Naive thymus-derived CD8-positive, alpha-beta T cell (primary cell): ENCODE measurements at regions not wholly inside any gene's neighbourhood (a gene's known extent, or its start where the extent isn't known, plus 50 kb on each side); places are given as distances from the start of the nearest gene placed in this dataset.

Experiments used
- ATAC-seq, 2 donors: fragments of 150-1000 bp; cut with Tn5 transposase in 1 of 2; sonication (Bioruptor Pico), chemical (Tn5 transposase) in 1 of 2; 1 replicate in 1 of 2; 2 replicates in 1 of 2; pipeline ENCODE4 v1.10.0; 2021; ENCODE audit warnings: mild to moderate bottlenecking in 2 of 2, moderate library complexity in 2 of 2
- POLR2A ChIA-PET: fragments of 350-600 bp; sonication (Branson Sonifier 250); formaldehyde crosslinking; loops from one replicate; lab custom pipeline; 2021; ENCODE audit warnings: antibody characterized with exemption; lab: Charles Lee
- DNase-seq, 10 donors: peaks; one replicate each; pipeline versions ENCODE4 v3.0.0 to v3.0.0-alpha.2; 2020 to 2022
- H3K27ac Mint-ChIP-seq, 10 donors: one replicate each; pipeline ENCODE4 v1.8.0; 2020 to 2022; ENCODE audit warnings: mild to moderate bottlenecking in 10 of 10, mixed read lengths in 10 of 10, moderate library complexity in 4 of 10, inconsistent platforms in 1 of 10
- H3K27me3 Mint-ChIP-seq, 5 donors: one replicate each; pipeline ENCODE4 v1.8.0; 2021 to 2022; ENCODE audit warnings: mixed read lengths in 5 of 5
- H3K36me3 Mint-ChIP-seq, 3 donors: one replicate each; pipeline ENCODE4 v1.8.0; 2020 to 2022; ENCODE audit warnings: mixed read lengths in 3 of 3, mild to moderate bottlenecking in 2 of 3, inconsistent platforms in 1 of 3
- H3K4me1 Mint-ChIP-seq, 4 donors: one replicate each; pipeline ENCODE4 v1.8.0; 2021 to 2022; ENCODE audit warnings: mixed read lengths in 4 of 4
- H3K4me3 Mint-ChIP-seq, 10 donors: one replicate each; pipeline ENCODE4 v1.8.0; 2020 to 2022; ENCODE audit warnings: mild to moderate bottlenecking in 10 of 10, mixed read lengths in 10 of 10, moderate library complexity in 6 of 10, inconsistent platforms in 1 of 10
- H3K9me3 Mint-ChIP-seq, 9 donors: one replicate each; pipeline ENCODE4 v1.8.0; 2020 to 2022; ENCODE audit warnings: mixed read lengths in 9 of 9, mild to moderate bottlenecking in 3 of 9, inconsistent platforms in 1 of 9, moderate library complexity in 1 of 9

- Mint-ChIP-seq H3K4me3 (no peak overlapping the region), H3K4me1 (peaks cover 2 to 25% (median 17%) of the 10 kb centered on the region in 4 donors), H3K27ac (no peak overlapping the region), H3K9me3 (no peaks in the 10 kb centered on the region), H3K27me3 (no peaks in the 10 kb centered on the region), H3K36me3 (no peaks in the 10 kb centered on the region)
- POLR2A ChIA-PET: no interaction called here
- no peak for ATAC-seq
- DNase-seq: no peak
Observed at GRCh38 chr1:228992907-228993535, 257.7 kb downstream of the RHOU start.

- Mint-ChIP-seq H3K36me3 (no peaks in the 10 kb centered on the region), H3K27me3 (no peaks in the 10 kb centered on the region), H3K27ac (no peak overlapping the region), H3K9me3 (no peaks in the 10 kb centered on the region), H3K4me1 (peaks cover 0 to 13% (median 9%) of the 10 kb centered on the region in 4 donors), H3K4me3 (no peak overlapping the region)
- DNase-seq (no peak), ATAC-seq (no peak)
- POLR2A ChIA-PET: no interaction called here
Observed at GRCh38 chr1:228994676-228995594, 259.7 kb downstream of the RHOU start.

- peak in 1 of 10 donors; percentile 15 for DNase-seq
- POLR2A ChIA-PET: no interaction called here
- no peak overlapping the region for H3K27ac Mint-ChIP-seq
- H3K27me3 Mint-ChIP-seq: no peaks in the 10 kb centered on the region
- peaks cover 2 to 5% (median 2%) of the 10 kb centered on the region in 4 donors for H3K4me1 Mint-ChIP-seq
- no peak for ATAC-seq
- H3K9me3 Mint-ChIP-seq: no peaks in the 10 kb centered on the region
- no peaks in the 10 kb centered on the region for H3K36me3 Mint-ChIP-seq
- no peak overlapping the region for H3K4me3 Mint-ChIP-seq
Observed at GRCh38 chr1:228996281-228996680, 261.0 kb downstream of the RHOU start.

- Mint-ChIP-seq H3K36me3 (no peaks in the 10 kb centered on the region), H3K27me3 (no peaks in the 10 kb centered on the region), H3K4me1 (peaks cover 5 to 7% (median 6%) of the 10 kb centered on the region in 4 donors), H3K9me3 (no peaks in the 10 kb centered on the region), H3K27ac (peak overlapping the region in 1 of 10 donors; percentile 70), H3K4me3 (no peak overlapping the region)
- POLR2A ChIA-PET: no interaction called here
- no peak for DNase-seq
- ATAC-seq: no peak
Observed at GRCh38 chr1:228997721-228998144, 262.5 kb downstream of the RHOU start.

- Mint-ChIP-seq H3K27ac (peak overlapping the region in 1 of 10 donors; percentile 24), H3K27me3 (no peaks in the 10 kb centered on the region), H3K36me3 (no peaks in the 10 kb centered on the region), H3K4me3 (no peak overlapping the region), H3K9me3 (no peaks in the 10 kb centered on the region), H3K4me1 (peaks cover 5 to 7% (median 6%) of the 10 kb centered on the region in 4 donors)
- no peak for DNase-seq
- ATAC-seq: no peak
- POLR2A ChIA-PET: no interaction called here
Observed at GRCh38 chr1:228998179-228998578, 262.9 kb downstream of the RHOU start.

- no peak overlapping the region for H3K27ac Mint-ChIP-seq
- ATAC-seq: no peak
- no peaks in the 10 kb centered on the region for H3K9me3 Mint-ChIP-seq
Observed at GRCh38 chr1:228999446-229000170, 264.3 kb downstream of the RHOU start.

GRCh38 chr1:229000187-229000586, 264.9 kb downstream of the RHOU start:
- H3K27ac Mint-ChIP-seq: no peak overlapping the region
- POLR2A ChIA-PET: no interaction called here
- no peak for ATAC-seq
- no peaks in the 10 kb centered on the region for H3K9me3 Mint-ChIP-seq
- DNase-seq: no peak
- H3K36me3 Mint-ChIP-seq: no peaks in the 10 kb centered on the region
- peaks cover 0 to 3% (median 0%) of the 10 kb centered on the region in 5 donors for H3K27me3 Mint-ChIP-seq
- peaks cover 5 to 7% (median 6%) of the 10 kb centered on the region in 4 donors for H3K4me1 Mint-ChIP-seq
- H3K4me3 Mint-ChIP-seq: no peak overlapping the region

More at GRCh38 chr1:228999446-229000170, 264.3 kb downstream of the RHOU start:
- POLR2A ChIA-PET: no interaction called here
- peaks cover 5 to 7% (median 6%) of the 10 kb centered on the region in 4 donors for H3K4me1 Mint-ChIP-seq
- H3K4me3 Mint-ChIP-seq: no peak overlapping the region
- no peaks in the 10 kb centered on the region for H3K27me3 Mint-ChIP-seq
- H3K36me3 Mint-ChIP-seq: no peaks in the 10 kb centered on the region
- no peak for DNase-seq

- DNase-seq: peak in 1 of 10 donors; percentile 5
- POLR2A ChIA-PET: no interaction called here
- Mint-ChIP-seq H3K27me3 (peaks cover 0 to 3% (median 0%) of the 10 kb centered on the region in 5 donors), H3K4me3 (no peak overlapping the region), H3K27ac (peak overlapping the region in 4 of 10 donors; percentile 2 to 61 (median 33)), H3K4me1 (peaks cover 5 to 7% (median 6%) of the 10 kb centered on the region in 4 donors), H3K36me3 (no peaks in the 10 kb centered on the region), H3K9me3 (no peaks in the 10 kb centered on the region)
- no peak for ATAC-seq
Observed at GRCh38 chr1:229001467-229002011, 266.3 kb downstream of the RHOU start.

- peak in 1 of 10 donors; percentile 3 for DNase-seq
Observed at GRCh38 chr1:229002037-229002436, 266.8 kb downstream of the RHOU start.

GRCh38 chr1:229002451-229002960, 267.2 kb downstream of the RHOU start:
- Mint-ChIP-seq H3K9me3 (no peaks in the 10 kb centered on the region), H3K36me3 (no peaks in the 10 kb centered on the region), H3K4me1 (peaks cover 5 to 7% (median 6%) of the 10 kb centered on the region in 4 donors), H3K27me3 (peaks cover 0 to 3% (median 0%) of the 10 kb centered on the region in 5 donors), H3K27ac (no peak overlapping the region), H3K4me3 (no peak overlapping the region)
- no peak for ATAC-seq
- POLR2A ChIA-PET: no interaction called here
- DNase-seq: peak in 1 of 10 donors; percentile 10

More at GRCh38 chr1:229002037-229002436, 266.8 kb downstream of the RHOU start:
- Mint-ChIP-seq H3K36me3 (no peaks in the 10 kb centered on the region), H3K9me3 (no peaks in the 10 kb centered on the region), H3K4me1 (peaks cover 5 to 7% (median 6%) of the 10 kb centered on the region in 4 donors), H3K27ac (no peak overlapping the region), H3K27me3 (peaks cover 0 to 3% (median 0%) of the 10 kb centered on the region in 5 donors), H3K4me3 (no peak overlapping the region)
- POLR2A ChIA-PET: no interaction called here
- ATAC-seq: no peak

GRCh38 chr1:229003233-229004031, 267.5 kb upstream of the RAB4A start:
- H3K27me3 Mint-ChIP-seq: peaks cover 0 to 3% (median 0%) of the 10 kb centered on the region in 5 donors
- DNase-seq (peak in 1 of 10 donors; percentile 15), ATAC-seq (no peak)
- H3K36me3 Mint-ChIP-seq: no peaks in the 10 kb centered on the region
- H3K4me1 Mint-ChIP-seq: peaks cover 5 to 7% (median 6%) of the 10 kb centered on the region in 4 donors
- POLR2A ChIA-PET: no interaction called here
- H3K4me3 Mint-ChIP-seq: no peak overlapping the region
- no peak overlapping the region for H3K27ac Mint-ChIP-seq
- H3K9me3 Mint-ChIP-seq: no peaks in the 10 kb centered on the region
